ENCODE measurements at regions not wholly inside any gene's neighbourhood (a gene's known extent, or its start where the extent isn't known, plus 50 kb on each side); places are given as distances from the start of the nearest gene placed in this dataset.

DNA sequence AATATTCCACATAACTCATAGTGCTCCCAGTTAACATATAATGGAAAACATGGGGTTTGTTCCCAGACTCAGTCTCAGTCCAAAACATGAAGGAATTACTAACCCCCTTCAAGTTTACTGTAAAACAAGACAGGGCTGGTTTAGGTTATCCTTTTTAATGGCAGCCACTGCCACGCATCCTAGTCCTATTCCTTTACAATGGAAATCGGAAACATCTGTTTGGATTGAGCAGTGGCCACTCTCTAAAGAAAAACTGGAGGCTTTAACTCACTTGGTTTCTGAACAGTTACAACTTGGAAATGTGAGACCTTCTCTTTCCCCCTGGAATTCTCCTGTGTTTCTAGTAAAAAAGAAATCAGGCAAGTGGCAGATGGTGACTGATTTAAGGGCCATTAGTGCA lies 609.9 kb upstream of the ACO1 start:
- TF ChIP-seq EZH2 (IDR thresholded peaks at IDR 0.05) = no peak
- TF ChIP-seq, protein P1, sequence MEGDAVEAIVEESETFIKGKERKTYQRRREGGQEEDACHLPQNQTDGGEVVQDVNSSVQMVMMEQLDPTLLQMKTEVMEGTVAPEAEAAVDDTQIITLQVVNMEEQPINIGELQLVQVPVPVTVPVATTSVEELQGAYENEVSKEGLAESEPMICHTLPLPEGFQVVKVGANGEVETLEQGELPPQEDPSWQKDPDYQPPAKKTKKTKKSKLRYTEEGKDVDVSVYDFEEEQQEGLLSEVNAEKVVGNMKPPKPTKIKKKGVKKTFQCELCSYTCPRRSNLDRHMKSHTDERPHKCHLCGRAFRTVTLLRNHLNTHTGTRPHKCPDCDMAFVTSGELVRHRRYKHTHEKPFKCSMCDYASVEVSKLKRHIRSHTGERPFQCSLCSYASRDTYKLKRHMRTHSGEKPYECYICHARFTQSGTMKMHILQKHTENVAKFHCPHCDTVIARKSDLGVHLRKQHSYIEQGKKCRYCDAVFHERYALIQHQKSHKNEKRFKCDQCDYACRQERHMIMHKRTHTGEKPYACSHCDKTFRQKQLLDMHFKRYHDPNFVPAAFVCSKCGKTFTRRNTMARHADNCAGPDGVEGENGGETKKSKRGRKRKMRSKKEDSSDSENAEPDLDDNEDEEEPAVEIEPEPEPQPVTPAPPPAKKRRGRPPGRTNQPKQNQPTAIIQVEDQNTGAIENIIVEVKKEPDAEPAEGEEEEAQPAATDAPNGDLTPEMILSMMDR (IDR thresholded peaks at IDR 0.05) = no peak

All from neural progenitor cell (in vitro differentiated cells).